Prostate gland (tissue), 2 donors: ENCODE measurements at regions not wholly inside any gene's neighbourhood (a gene's known extent, or its start where the extent isn't known, plus 50 kb on each side); places are given as distances from the start of the nearest gene placed in this dataset.

Experiments used
- DNase-seq: peaks from one replicate; pipeline ENCODE4 v3.0.0-alpha.2; 2019; ENCODE audit warnings: low spot score
- H3K27ac ChIP-seq, 2 donors: fragments of 200-600 bp; sonication (generic); 2 replicates each; pipeline ENCODE4 v1.5.1; 2017 to 2019
- H3K27me3 ChIP-seq: fragments of 200-600 bp; sonication (generic); replicated peaks from 2 replicates; pipeline ENCODE4 v1.5.1; 2019; ENCODE audit not compliant: insufficient read depth
- H3K36me3 ChIP-seq, 2 donors: fragments of 200-600 bp; sonication (generic); 1 replicate in 1 of 2; 2 replicates in 1 of 2; pipeline versions ENCODE4 v1.5.1 to v1.8.1; 2017 to 2019
- H3K4me1 ChIP-seq: fragments of 200-600 bp; sonication (generic); replicated peaks from 2 replicates; pipeline ENCODE4 v1.5.1; 2019
- H3K4me3 ChIP-seq, 2 donors: fragments of 200-600 bp; sonication (generic); 2 replicates each; pipeline ENCODE4 v1.5.1; 2017 to 2019
- H3K9me3 ChIP-seq: fragments of 200-600 bp; sonication (generic); 2 replicates; pipeline ENCODE4 v1.5.1; 2017
- POLR2A ChIP-seq: fragments of 450-650 bp; IDR thresholded peaks from one replicate; pipeline ENCODE4 v1.6.1; 2016; ENCODE audit warnings: antibody characterized with exemption, mild to moderate bottlenecking
- POLR2AphosphoS5 ChIP-seq: sonication (generic); formaldehyde crosslinking; IDR thresholded peaks from one replicate; pipeline ENCODE4 v1.6.1; 2017; ENCODE audit warnings: antibody characterized with exemption
- whole genome bisulfite sequencing: methylation state at CpG from one replicate; pipeline ENCODE4 v1.1.5; 2018; 5-methylcytosine and 5-hydroxymethylcytosine counted together
- intact Hi-C: fragments of 100-400 bp; cut with DNase I; formaldehyde crosslinking; loops from one replicate; pipeline ENCODE4 v1.14.2; 2022
- TF ChIP-seq, protein P1 (sequence below), 4 experiments: fragments of 200-600 bp in 2 of 4; fragments of 450-650 bp in 2 of 4; sonication (generic) in 2 of 4; IDR thresholded peaks; 1 replicate in 3 of 4; 2 replicates in 1 of 4; pipeline ENCODE4 v1.5.1; 2016 to 2019; ENCODE audit warnings: antibody characterized with exemption in 4 of 4, mild to moderate bottlenecking in 2 of 4, moderate library complexity in 2 of 4

DNA sequence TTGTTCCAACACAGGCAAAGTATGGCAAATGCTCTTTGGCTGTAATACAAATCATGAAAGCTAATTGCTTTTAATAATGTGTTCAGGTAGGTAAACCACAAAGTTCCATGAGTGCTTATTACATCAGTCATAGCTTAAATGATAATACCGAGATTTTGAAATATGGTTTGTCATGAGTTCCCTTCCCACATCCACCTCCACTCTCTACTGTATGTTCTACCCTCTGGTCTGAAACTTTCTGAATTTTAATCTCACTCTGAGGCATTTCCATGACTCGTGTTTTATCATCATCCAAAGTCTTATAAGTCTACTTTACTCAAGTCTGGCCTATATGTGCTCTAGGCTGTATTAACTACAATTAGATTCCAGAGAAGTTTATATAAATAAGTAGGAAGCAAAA is 354.8 kb downstream of the AKAIN1 start:
- no peak overlapping the region for H3K4me3 ChIP-seq
- H3K9me3 ChIP-seq: no peaks in the 10 kb centered on the region
- no peaks in the 10 kb centered on the region for H3K27me3 ChIP-seq
- WGBS: 70% methylated on average over 2 of the region's 2 CpGs
- intact Hi-C loops: no loop called here
- TF ChIP-seq, protein P1, sequence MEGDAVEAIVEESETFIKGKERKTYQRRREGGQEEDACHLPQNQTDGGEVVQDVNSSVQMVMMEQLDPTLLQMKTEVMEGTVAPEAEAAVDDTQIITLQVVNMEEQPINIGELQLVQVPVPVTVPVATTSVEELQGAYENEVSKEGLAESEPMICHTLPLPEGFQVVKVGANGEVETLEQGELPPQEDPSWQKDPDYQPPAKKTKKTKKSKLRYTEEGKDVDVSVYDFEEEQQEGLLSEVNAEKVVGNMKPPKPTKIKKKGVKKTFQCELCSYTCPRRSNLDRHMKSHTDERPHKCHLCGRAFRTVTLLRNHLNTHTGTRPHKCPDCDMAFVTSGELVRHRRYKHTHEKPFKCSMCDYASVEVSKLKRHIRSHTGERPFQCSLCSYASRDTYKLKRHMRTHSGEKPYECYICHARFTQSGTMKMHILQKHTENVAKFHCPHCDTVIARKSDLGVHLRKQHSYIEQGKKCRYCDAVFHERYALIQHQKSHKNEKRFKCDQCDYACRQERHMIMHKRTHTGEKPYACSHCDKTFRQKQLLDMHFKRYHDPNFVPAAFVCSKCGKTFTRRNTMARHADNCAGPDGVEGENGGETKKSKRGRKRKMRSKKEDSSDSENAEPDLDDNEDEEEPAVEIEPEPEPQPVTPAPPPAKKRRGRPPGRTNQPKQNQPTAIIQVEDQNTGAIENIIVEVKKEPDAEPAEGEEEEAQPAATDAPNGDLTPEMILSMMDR (IDR thresholded peaks at IDR 0.05): no peak
- no peak for TF ChIP-seq POLR2A
- no peak for TF ChIP-seq POLR2AphosphoS5
- no peak for DNase-seq
- no peaks in the 10 kb centered on the region for H3K36me3 ChIP-seq
- no peaks in the 10 kb centered on the region for H3K4me1 ChIP-seq
- no peak overlapping the region for H3K27ac ChIP-seq

DNA sequence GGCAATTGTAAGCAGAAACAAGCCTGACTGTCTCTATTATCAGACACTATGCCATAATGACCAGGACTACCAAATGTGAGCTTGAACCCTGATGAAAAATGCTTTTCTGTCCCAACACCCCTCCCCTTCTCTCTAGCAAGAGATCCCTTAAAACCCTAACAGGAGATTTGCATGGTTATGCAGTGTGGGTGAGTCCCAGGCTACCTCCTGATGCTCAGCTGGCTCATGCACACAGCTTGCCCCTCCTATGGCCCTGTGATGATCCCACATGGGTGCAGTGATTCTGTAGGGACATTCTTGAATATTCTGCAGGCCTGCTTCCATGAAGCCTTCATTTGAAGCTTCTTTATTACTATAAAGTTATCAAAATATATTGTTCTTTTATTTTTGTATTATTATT is 357.4 kb downstream of the AKAIN1 start:
- no peak for DNase-seq
- no peak for TF ChIP-seq POLR2A
- TF ChIP-seq, protein P1 (IDR thresholded peaks at IDR 0.05): no peak
- TF ChIP-seq POLR2AphosphoS5: no peak

DNA sequence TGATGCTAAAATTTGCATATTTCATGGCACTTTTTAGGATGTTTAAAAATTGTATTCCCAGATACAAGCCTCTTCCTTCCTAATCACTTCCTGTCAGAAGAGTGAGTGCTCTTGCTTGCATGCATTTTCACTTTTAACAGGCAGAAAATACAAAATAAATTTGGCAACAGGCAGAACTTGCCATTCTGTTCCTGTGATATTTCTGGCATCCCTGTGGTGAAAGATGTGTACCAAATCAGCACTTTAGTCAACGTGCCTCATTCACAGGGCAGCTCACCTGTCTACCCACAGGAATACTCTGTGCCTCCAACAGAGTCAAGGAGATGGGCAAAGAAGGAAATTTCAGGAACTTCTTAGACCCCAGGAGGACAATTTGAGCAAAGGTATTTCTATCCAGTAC is 360.9 kb downstream of the AKAIN1 start:
- intact Hi-C loops: no loop called here
- H3K27me3 ChIP-seq: no peaks in the 10 kb centered on the region
- no peaks in the 10 kb centered on the region for H3K4me1 ChIP-seq
- H3K36me3 ChIP-seq: no peaks in the 10 kb centered on the region
- H3K9me3 ChIP-seq: no peaks in the 10 kb centered on the region
- no peak overlapping the region for H3K4me3 ChIP-seq
- H3K27ac ChIP-seq: no peak overlapping the region
- TF ChIP-seq, protein P1 (IDR thresholded peaks at IDR 0.05): no peak
- TF ChIP-seq POLR2AphosphoS5 (no peak), POLR2A (no peak)
- 53% methylated on average over 1 of the region's 1 CpG for WGBS
- no peak for DNase-seq

More for the DNA sequence above, 357.4 kb downstream of the AKAIN1 start:
- H3K27ac ChIP-seq: no peak overlapping the region
- no peaks in the 10 kb centered on the region for H3K27me3 ChIP-seq
- H3K36me3 ChIP-seq: no peaks in the 10 kb centered on the region
- H3K4me3 ChIP-seq: no peak overlapping the region
- no peaks in the 10 kb centered on the region for H3K4me1 ChIP-seq
- intact Hi-C loops: no loop called here
- no peaks in the 10 kb centered on the region for H3K9me3 ChIP-seq

DNA sequence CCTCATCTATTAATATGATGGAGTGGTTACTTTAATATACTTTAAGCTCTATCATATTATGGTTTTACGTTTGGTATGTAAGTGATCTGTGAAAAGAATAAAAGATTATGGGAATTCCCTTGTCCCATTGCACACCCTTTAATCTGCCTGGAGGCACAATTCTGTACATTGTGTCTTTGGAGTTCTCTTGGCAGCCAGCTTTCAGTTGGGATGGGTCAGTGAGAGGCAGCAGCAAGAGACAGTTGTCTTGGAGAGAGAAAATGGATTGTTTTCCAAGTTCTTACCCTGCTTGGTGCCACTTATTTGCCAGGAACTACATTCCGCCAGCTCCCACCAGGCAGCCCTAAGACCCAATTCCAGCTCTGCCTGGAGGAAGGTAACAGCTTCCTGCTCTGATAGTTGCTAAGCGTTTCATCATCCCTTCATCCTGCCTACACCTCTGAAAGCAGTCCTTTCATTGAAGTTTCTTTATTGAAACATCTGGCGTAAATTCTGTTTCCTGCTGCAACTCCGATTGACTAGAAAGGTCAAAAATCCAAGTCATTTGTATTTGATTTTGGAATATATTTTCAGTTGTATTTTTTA is 365.2 kb downstream of the AKAIN1 start:
- no peaks in the 10 kb centered on the region for H3K4me1 ChIP-seq
- no peak overlapping the region for H3K27ac ChIP-seq
- no peaks in the 10 kb centered on the region for H3K27me3 ChIP-seq
- TF ChIP-seq, protein P1 (IDR thresholded peaks at IDR 0.05): no peak
- TF ChIP-seq POLR2AphosphoS5: no peak
- TF ChIP-seq POLR2A: no peak
- H3K4me3 ChIP-seq: no peak overlapping the region
- no peak for DNase-seq
- H3K36me3 ChIP-seq: no peaks in the 10 kb centered on the region
- WGBS: 61% methylated on average over 5 of the region's 5 CpGs
- intact Hi-C loops: no loop called here
- no peaks in the 10 kb centered on the region for H3K9me3 ChIP-seq

DNA sequence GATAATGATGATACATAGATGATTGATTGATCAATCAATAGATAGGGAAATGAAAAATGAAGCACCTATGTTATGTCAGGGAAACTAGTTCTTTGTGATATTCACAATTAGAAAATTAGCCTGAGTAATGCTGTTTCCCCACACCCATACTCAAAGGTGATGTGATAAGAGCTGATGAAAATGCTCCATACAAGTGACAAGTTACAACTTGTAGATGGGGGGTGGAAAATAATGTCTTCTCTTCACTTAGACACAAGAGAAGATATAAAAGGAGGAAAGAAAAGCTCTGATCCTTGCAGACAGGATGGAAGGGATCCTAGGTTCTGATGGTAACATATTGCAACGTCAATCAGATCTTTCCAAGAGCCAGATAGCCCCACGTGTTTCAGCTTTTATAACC is 365.9 kb downstream of the AKAIN1 start:
- Histone ChIP-seq H3K27me3 (no peaks in the 10 kb centered on the region), H3K27ac (no peak overlapping the region), H3K4me3 (no peak overlapping the region), H3K36me3 (no peaks in the 10 kb centered on the region), H3K4me1 (no peaks in the 10 kb centered on the region), H3K9me3 (no peaks in the 10 kb centered on the region)
- TF ChIP-seq POLR2A (no peak), POLR2AphosphoS5 (no peak)
- intact Hi-C loops: no loop called here
- 51% methylated on average over 2 of the region's 2 CpGs for WGBS
- no peak for DNase-seq
